Immature natural killer cell (primary cell): ENCODE measurements at regions not wholly inside any gene's neighbourhood (a gene's known extent, or its start where the extent isn't known, plus 50 kb on each side); places are given as distances from the start of the nearest gene placed in this dataset.

ENCODE experiments used
- DNase-seq, 3 donors: peaks; one replicate each; pipeline ENCODE4 v3.0.0; 2022; ENCODE audit warnings: mixed read lengths in 1 of 3
- H3K27ac Mint-ChIP-seq, 6 donors: one replicate each; pipeline ENCODE4 v1.8.0; 2020; ENCODE audit warnings: mixed read lengths in 6 of 6, mild to moderate bottlenecking in 5 of 6, inconsistent platforms in 4 of 6, moderate library complexity in 3 of 6
- H3K27me3 Mint-ChIP-seq, 3 donors: one replicate each; pipeline ENCODE4 v1.8.0; 2020 to 2021; ENCODE audit warnings: low read depth in 3 of 3, mild to moderate bottlenecking in 3 of 3, mixed read lengths in 3 of 3, moderate library complexity in 3 of 3, inconsistent platforms in 1 of 3
- H3K36me3 Mint-ChIP-seq, 3 donors: one replicate each; pipeline ENCODE4 v1.8.0; 2020; ENCODE audit warnings: mixed read lengths in 3 of 3, inconsistent platforms in 2 of 3, mild to moderate bottlenecking in 2 of 3
- H3K4me1 Mint-ChIP-seq, 2 donors: one replicate each; pipeline ENCODE4 v1.8.0; 2020; ENCODE audit warnings: inconsistent platforms in 2 of 2, mild to moderate bottlenecking in 2 of 2, mixed read lengths in 2 of 2, moderate library complexity in 1 of 2
- H3K4me3 Mint-ChIP-seq, 5 donors: one replicate each; pipeline ENCODE4 v1.8.0; 2020; ENCODE audit warnings: mild to moderate bottlenecking in 5 of 5, mixed read lengths in 5 of 5, inconsistent platforms in 3 of 5, moderate library complexity in 3 of 5
- H3K9me3 Mint-ChIP-seq, 6 donors: one replicate each; pipeline ENCODE4 v1.8.0; 2020; ENCODE audit warnings: mild to moderate bottlenecking in 6 of 6, mixed read lengths in 6 of 6, inconsistent platforms in 4 of 6, moderate library complexity in 3 of 6

DNA sequence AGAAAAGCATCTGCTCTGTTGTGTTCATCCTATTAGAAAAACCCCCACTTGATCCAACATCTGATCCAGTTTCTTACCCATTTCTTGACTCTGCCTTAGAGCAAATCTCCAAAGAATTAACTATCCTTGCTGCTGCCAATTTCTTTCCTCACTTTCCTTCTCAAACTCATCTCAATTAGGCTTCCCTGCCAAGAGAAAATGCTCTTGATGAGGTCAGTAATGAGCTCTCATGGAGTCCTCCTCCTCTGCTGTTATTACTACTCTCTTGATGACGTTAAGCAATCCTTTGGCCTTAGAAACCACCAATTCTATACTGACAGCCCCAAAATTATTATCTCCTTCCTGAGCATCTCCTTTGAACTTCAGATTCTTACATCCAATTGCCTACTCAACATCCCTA lies 162.0 kb upstream of the FAM13C start:
- H3K4me1 Mint-ChIP-seq = no peaks in the 10 kb centered on the region
- peaks cover 0 to 1% (median 0%) of the 10 kb centered on the region in 3 donors for H3K27me3 Mint-ChIP-seq
- no peaks in the 10 kb centered on the region for H3K36me3 Mint-ChIP-seq
- no peak for DNase-seq
- peaks cover 0 to 8% (median 0%) of the 10 kb centered on the region in 6 donors for H3K9me3 Mint-ChIP-seq
- no peak overlapping the region for H3K27ac Mint-ChIP-seq
- no peak overlapping the region for H3K4me3 Mint-ChIP-seq

DNA sequence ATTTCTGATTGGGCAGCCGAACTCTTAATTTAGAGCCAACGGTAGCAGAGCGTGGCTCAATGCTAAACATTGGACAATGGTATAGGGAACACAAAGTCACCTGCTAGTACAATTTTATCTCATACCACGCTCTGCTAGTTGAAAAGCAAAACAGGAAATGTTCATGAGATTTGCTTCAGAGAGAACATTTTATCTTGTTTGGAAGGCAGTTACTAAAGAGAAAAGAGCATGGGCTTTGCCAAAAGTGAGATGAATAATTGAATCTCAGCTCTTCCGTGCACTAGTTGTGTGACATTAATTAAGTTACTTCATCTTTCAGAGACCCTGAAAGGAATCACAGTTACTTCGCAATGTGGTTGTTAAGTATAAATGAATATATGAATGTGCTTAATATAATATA lies 161.5 kb upstream of the FAM13C start:
- no peak overlapping the region for H3K27ac Mint-ChIP-seq
- peaks cover 0 to 7% (median 0%) of the 10 kb centered on the region in 6 donors for H3K9me3 Mint-ChIP-seq
- peaks cover 0 to 4% (median 0%) of the 10 kb centered on the region in 3 donors for H3K27me3 Mint-ChIP-seq
- no peaks in the 10 kb centered on the region for H3K4me1 Mint-ChIP-seq
- no peak overlapping the region for H3K4me3 Mint-ChIP-seq
- H3K36me3 Mint-ChIP-seq = no peaks in the 10 kb centered on the region
- no peak for DNase-seq

DNA sequence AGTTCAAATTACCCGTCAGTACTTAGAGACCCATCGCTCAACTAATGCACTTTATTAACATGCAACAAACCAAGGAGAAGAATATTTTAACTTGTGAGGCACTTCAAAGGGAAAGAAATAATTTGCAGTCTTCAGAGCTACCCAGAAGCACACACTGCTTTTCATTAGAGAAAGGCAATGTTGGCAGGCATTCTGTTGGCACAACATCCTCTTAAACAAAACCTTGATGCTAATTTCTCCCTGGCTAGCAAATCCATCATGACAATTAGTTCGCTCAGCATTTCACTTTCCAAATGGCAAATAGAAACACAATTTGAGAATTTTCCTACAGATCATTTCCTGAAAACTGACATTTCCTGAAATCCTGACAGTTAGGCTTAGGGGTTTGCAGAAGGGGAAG lies 155.6 kb upstream of the FAM13C start:
- no peak overlapping the region for H3K4me3 Mint-ChIP-seq
- no peak for DNase-seq
- no peaks in the 10 kb centered on the region for H3K36me3 Mint-ChIP-seq
- H3K27me3 Mint-ChIP-seq = peaks cover 0 to 4% (median 0%) of the 10 kb centered on the region in 3 donors
- H3K4me1 Mint-ChIP-seq = no peaks in the 10 kb centered on the region
- no peak overlapping the region for H3K27ac Mint-ChIP-seq
- peaks cover 0 to 3% (median 0%) of the 10 kb centered on the region in 6 donors for H3K9me3 Mint-ChIP-seq

DNA sequence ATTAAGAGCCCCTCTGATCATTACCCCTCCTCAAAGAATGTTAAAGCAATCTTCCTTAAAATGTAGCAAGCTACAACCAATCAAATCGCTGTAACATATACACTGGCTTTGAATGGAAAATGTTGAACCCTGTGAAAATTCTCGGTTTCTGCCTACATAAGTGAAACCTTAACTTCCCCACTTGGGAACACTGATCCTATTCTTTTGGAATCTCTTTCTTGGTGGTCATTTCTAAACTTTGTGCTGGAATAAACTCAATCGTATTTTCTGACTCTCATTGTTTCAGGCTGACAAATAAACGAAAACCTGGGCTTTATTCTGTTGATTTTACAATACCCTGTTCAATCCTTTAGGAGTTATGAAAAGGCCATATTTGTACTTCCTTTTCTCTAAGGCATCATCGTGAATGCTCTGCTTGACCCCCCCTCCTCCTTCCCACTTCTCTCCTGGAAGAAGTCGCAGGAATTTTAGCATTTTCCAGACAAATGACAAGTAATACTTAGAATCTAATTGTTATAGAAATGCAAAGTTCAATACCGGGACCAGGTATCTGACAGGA lies 155.1 kb upstream of the FAM13C start:
- no peaks in the 10 kb centered on the region for H3K4me1 Mint-ChIP-seq
- no peak overlapping the region for H3K27ac Mint-ChIP-seq
- H3K4me3 Mint-ChIP-seq = no peak overlapping the region
- peaks cover 0 to 3% (median 0%) of the 10 kb centered on the region in 6 donors for H3K9me3 Mint-ChIP-seq
- peaks cover 0 to 4% (median 0%) of the 10 kb centered on the region in 3 donors for H3K27me3 Mint-ChIP-seq
- DNase-seq = no peak
- H3K36me3 Mint-ChIP-seq = no peaks in the 10 kb centered on the region

DNA sequence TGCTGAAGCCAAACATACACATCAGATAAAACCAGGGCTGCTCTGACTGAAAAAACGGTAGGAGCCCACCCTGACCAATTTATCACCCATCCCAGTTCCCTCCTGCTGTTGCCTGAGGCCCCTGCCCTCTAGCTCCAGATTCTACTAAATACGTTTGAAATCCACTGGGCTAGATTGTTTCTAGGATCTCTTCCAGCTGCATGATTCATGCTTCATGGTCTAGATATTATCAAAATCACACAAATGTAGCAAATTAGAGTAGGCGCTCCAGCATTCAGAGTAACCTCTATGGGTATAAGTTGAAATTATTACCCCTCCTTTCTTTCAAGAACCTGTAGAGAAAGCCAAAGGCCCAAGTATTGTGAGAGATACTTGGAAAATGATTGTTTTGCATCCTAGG lies 151.2 kb upstream of the FAM13C start:
- Mint-ChIP-seq H3K9me3 (peaks cover 0 to 5% (median under 1%) of the 10 kb centered on the region in 6 donors), H3K27me3 (no peaks in the 10 kb centered on the region), H3K36me3 (no peaks in the 10 kb centered on the region), H3K27ac (no peak overlapping the region), H3K4me3 (no peak overlapping the region), H3K4me1 (no peaks in the 10 kb centered on the region)
- no peak for DNase-seq

DNA sequence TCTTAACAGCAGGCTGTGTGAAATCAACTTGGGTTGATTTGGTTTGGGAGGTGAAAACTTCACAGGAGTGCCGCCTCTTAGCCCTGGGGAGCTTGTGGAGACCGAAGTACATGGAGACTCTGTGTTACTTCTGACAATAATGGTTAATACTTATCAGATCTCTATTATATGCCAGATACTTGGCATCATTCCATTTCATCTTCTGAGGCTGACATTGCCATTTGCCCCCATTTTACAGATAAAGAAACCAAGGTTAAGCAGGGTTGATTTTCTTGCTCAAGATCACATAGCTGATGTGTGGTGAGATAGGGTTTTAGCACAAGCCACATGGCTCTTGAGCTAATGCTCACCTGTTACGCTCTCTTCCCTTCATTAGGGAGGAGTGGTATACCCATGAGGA lies 150.6 kb upstream of the FAM13C start:
- no peak for DNase-seq
- Mint-ChIP-seq H3K27me3 (no peaks in the 10 kb centered on the region), H3K4me1 (no peaks in the 10 kb centered on the region), H3K36me3 (no peaks in the 10 kb centered on the region), H3K9me3 (peaks cover 0 to 5% (median under 1%) of the 10 kb centered on the region in 6 donors), H3K4me3 (no peak overlapping the region), H3K27ac (no peak overlapping the region)

DNA sequence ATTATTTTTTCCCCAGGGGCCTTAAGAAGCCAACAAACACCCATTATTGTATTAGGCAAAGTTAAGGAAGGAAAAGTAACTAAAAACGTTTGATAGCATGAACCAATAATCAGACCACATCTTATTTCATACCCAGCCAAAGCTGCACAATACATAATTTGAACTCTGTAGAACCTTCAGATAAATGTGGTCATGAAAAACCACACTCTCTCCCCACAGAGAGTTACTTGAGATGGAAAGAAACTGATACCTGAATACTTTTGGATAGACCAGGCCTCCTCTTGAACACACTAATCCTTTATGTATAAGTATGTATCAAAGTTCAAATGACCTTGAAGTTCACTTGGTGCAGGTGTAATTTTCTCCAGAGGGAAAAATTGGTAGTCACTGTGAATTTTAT lies 146.6 kb upstream of the FAM13C start:
- H3K27ac Mint-ChIP-seq = no peak overlapping the region
- DNase-seq = no peak
- H3K4me1 Mint-ChIP-seq = no peaks in the 10 kb centered on the region
- peaks cover 0 to 10% (median 3%) of the 10 kb centered on the region in 6 donors for H3K9me3 Mint-ChIP-seq
- H3K4me3 Mint-ChIP-seq = no peak overlapping the region
- H3K36me3 Mint-ChIP-seq = no peaks in the 10 kb centered on the region
- H3K27me3 Mint-ChIP-seq = no peaks in the 10 kb centered on the region

DNA sequence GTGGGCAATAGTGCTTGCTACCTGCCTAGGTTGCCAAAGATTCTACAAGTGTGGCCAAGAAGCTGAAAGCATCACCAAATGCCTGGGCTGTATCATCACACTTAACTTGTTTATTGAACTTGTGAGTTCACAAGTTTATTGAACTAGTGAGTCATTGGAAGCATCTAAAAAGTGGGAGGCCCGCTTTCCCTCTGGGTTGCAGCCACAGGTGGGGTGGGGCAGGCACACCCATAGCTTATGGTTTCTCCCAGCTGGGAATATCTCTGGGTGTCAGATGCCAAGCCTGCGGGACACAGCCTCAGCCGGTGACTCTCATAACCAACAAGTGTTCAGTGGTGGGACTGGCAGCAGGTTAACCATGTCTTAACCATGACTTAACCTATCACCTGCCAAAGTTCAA lies 145.9 kb upstream of the FAM13C start:
- no peaks in the 10 kb centered on the region for H3K36me3 Mint-ChIP-seq
- H3K9me3 Mint-ChIP-seq = peaks cover 0 to 10% (median 3%) of the 10 kb centered on the region in 6 donors
- H3K27ac Mint-ChIP-seq = no peak overlapping the region
- H3K4me1 Mint-ChIP-seq = no peaks in the 10 kb centered on the region
- no peak overlapping the region for H3K4me3 Mint-ChIP-seq
- H3K27me3 Mint-ChIP-seq = no peaks in the 10 kb centered on the region
- DNase-seq = no peak

DNA sequence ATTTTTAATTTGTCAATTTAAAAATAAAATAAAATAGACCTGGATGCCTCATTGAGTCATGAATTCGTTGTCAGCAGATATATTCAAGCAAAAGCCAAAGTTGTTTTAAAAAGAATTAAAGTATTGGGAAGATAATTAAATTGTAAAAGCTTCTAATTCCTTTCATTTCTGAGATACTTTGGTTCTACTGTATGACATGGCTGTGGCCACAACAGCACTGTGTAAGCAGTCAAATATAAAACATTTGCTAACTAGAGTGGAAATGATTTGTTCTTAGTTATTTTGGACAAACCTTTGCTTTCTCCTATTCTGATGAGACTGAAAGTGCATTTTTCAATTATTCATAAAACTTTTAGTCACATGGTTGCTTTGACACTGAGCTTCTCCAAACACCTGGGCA lies 143.6 kb upstream of the FAM13C start:
- no peaks in the 10 kb centered on the region for H3K27me3 Mint-ChIP-seq
- no peak overlapping the region for H3K27ac Mint-ChIP-seq
- no peak overlapping the region for H3K4me3 Mint-ChIP-seq
- DNase-seq = no peak
- peaks cover 3 to 10% (median 5%) of the 10 kb centered on the region in 6 donors for H3K9me3 Mint-ChIP-seq
- no peaks in the 10 kb centered on the region for H3K4me1 Mint-ChIP-seq
- H3K36me3 Mint-ChIP-seq = no peaks in the 10 kb centered on the region

DNA sequence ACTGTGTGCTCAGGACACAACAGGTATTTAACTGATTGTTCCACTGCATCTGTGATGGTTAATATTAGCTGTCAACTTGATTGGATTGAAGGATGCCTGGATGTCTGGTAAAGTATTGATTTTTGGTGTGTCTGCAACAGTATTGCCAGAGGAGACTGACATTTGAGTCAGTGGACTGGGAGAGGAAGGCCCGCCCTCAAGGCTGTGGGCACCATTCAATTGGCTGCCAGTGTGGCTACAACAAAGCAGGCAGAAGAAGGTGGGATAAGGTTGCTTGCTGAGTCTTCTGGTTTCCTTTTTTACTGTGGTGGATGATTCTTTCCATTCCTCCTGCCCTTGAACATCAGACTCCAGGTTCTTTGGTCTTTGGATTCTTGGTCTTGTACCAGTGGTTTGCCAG lies 137.1 kb upstream of the FAM13C start:
- Mint-ChIP-seq H3K4me1 (no peaks in the 10 kb centered on the region), H3K27ac (no peak overlapping the region), H3K27me3 (peaks cover 0 to 3% (median 0%) of the 10 kb centered on the region in 3 donors)

DNA sequence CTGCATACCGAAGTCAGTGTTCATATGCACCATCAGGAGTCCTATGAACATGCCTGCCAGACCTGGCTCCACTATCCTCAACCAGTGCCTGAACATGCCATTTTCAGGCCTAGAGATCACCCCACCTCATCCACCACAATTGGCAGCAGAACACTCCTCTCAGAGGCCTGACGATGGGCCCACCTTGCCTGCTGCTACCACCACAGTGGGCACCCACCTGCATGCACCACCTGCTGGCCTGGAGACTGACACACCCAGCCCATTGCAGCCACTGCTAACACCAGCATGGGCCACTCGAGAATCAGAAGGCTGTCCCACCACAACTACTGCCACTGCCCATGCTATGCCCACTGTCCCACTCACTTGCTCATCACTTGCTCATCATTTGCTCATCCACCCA lies 130.7 kb upstream of the FAM13C start:
- Mint-ChIP-seq H3K4me3 (no peak overlapping the region), H3K27ac (no peak overlapping the region), H3K4me1 (no peaks in the 10 kb centered on the region), H3K36me3 (no peaks in the 10 kb centered on the region), H3K27me3 (peaks cover 0 to 2% (median 0%) of the 10 kb centered on the region in 3 donors), H3K9me3 (peaks cover 6 to 55% (median 28%) of the 10 kb centered on the region in 6 donors)
- DNase-seq = no peak

More for the DNA sequence above, 137.1 kb upstream of the FAM13C start:
- Mint-ChIP-seq H3K4me3 (no peak overlapping the region), H3K36me3 (no peaks in the 10 kb centered on the region), H3K9me3 (peaks cover 6 to 26% (median 16%) of the 10 kb centered on the region in 6 donors)
- no peak for DNase-seq

DNA sequence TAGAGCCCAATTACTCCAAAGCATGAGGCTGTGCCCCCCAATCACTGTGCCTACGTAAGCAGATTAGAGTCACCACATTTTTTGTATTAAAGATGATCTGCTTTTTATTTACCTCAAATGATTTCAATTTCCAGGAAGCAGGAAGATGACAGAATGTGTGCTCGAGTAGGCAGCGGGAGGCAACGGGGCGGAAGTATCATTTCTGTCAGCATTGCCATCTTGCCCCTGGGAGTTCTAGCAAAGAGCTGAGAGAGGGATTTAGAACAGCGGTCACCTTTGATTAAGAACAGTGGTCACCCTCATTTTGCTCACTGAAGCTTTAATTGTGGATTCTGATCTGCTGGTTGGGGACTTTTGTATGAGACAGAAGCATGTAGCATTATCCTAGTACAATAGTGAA lies 117.1 kb upstream of the FAM13C start:
- no peaks in the 10 kb centered on the region for H3K4me1 Mint-ChIP-seq
- H3K27me3 Mint-ChIP-seq = no peaks in the 10 kb centered on the region
- peaks cover 0 to 19% (median 5%) of the 10 kb centered on the region in 6 donors for H3K9me3 Mint-ChIP-seq
- no peaks in the 10 kb centered on the region for H3K36me3 Mint-ChIP-seq
- no peak overlapping the region for H3K27ac Mint-ChIP-seq
- no peak overlapping the region for H3K4me3 Mint-ChIP-seq
- no peak for DNase-seq

DNA sequence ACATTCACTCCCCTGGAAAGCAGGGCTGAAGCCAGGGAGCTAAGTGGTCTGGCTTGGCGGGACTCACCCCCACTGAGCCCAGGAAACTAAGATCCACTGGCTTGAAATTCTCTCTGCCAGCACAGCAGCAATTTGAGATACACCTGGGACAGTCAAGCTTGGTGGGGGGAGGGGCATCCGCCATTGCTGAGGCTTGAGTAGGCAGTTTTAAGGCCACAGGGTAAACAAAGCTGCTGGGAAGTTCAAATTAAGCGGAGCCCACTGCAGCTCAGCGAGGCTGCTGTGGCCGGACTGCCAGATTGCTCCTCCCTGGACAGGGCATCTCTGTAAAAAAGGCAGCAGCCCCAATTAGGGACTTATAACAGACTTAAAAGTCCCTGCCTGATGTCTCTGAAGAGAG lies 108.2 kb upstream of the FAM13C start:
- Mint-ChIP-seq H3K4me1 (no peaks in the 10 kb centered on the region), H3K9me3 (peaks cover 6 to 27% (median 15%) of the 10 kb centered on the region in 6 donors), H3K27ac (no peak overlapping the region), H3K36me3 (no peaks in the 10 kb centered on the region), H3K4me3 (no peak overlapping the region), H3K27me3 (peaks cover 0 to 3% (median 0%) of the 10 kb centered on the region in 3 donors)
- no peak for DNase-seq

DNA sequence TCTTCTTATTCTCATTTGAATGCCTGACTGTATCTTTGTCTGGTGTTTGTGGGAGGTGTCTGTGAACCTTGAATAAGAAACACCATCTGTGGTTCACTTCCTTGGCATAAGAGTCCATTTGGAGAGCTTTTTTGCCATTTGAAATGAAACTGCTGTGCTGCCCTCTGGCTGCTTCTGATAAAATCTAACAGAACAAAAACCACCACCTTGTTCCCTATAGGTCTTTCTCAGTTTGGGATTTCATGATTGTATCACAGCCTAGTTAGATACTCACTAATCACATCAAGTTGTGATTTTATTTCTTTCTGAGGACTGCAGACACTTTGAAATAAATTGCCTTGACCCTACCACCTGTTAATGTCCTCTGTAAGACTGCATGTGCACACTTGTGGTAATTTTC lies 102.7 kb upstream of the FAM13C start:
- no peak for DNase-seq
- Mint-ChIP-seq H3K4me1 (no peaks in the 10 kb centered on the region), H3K27me3 (no peaks in the 10 kb centered on the region), H3K4me3 (no peak overlapping the region), H3K27ac (no peak overlapping the region), H3K9me3 (peaks cover 0 to 13% (median 5%) of the 10 kb centered on the region in 6 donors), H3K36me3 (no peaks in the 10 kb centered on the region)

DNA sequence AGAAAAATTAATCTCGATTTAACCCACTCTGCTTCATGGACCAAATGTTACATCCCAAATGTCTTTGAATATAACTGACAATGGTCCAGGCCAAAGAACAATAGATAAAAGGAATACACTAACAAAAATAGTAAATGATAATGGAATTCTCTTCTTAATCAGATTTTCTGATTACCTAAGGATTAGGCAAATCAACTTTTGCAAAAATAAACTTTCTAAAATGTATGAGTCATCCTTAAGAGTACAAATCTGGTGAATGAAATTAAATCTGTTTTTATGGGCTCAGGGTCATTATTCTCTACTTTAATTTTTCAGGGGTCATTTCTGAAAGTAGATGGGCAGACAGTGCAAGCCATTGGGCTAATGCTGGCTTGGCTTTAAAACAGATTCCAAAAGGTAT lies 102.1 kb upstream of the FAM13C start:
- no peak for DNase-seq
- H3K27ac Mint-ChIP-seq = no peak overlapping the region
- H3K4me3 Mint-ChIP-seq = no peak overlapping the region
- no peaks in the 10 kb centered on the region for H3K4me1 Mint-ChIP-seq
- no peaks in the 10 kb centered on the region for H3K36me3 Mint-ChIP-seq
- peaks cover 0 to 13% (median 4%) of the 10 kb centered on the region in 6 donors for H3K9me3 Mint-ChIP-seq
- no peaks in the 10 kb centered on the region for H3K27me3 Mint-ChIP-seq
